HG02981 (cell line): ENCODE measurements at regions not wholly inside any gene's neighbourhood (a gene's known extent, or its start where the extent isn't known, plus 50 kb on each side); places are given as distances from the start of the nearest gene placed in this dataset.

Experiments
- ATAC-seq: cut with Tn5 transposase; IDR thresholded peaks from one replicate; pipeline ENCODE4 v1.9.1; 2021; ENCODE audit warnings: mild to moderate bottlenecking, moderate library complexity; ENCODE audit not compliant: unreplicated experiment

GRCh38 chr18:73261243-73261642, 393.5 kb upstream of the NETO1 start:
- no peak for ATAC-seq

GRCh38 chr18:73258375-73259087, 390.7 kb upstream of the NETO1 start:
- no peak for ATAC-seq

DNA sequence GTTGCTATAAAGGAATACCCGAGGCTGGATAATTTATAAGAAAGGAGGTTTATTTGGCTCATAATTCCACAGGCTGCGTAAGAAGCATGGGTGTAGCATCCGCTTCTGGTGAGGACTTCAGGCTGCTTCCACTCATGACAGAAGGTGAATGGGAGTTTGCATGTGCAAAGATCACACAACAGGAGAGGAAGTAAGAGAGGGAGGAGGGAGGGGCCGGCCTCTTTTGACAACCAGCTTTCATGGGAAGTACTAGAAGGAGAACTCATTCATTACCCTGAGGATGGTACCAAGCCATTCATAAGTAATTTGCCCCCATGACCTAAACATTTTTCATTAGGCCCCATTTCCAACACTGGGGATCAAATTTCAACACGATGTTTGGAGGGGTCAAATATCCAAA, 386.8 kb upstream of the NETO1 start:
- no peak for ATAC-seq

DNA sequence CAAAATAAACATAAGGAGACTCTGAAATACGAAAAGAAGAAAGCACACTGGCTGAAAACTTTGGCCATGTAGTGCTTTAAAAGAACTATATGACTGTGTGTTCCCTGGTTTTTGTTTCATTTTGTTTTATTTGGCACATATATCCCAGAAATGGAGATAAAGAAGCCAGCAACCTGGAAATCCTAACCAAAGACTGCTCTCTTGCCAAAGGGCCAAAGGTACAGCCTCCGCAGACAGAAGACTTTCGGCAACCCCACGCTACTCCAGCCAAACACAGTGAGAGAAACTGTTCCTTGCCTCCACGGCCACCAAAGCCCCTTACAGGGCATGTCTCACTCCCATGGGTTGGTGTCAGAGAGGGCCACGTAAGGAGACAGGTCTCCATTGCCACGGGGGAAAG, 381.2 kb upstream of the NETO1 start:
- ATAC-seq = no peak

DNA sequence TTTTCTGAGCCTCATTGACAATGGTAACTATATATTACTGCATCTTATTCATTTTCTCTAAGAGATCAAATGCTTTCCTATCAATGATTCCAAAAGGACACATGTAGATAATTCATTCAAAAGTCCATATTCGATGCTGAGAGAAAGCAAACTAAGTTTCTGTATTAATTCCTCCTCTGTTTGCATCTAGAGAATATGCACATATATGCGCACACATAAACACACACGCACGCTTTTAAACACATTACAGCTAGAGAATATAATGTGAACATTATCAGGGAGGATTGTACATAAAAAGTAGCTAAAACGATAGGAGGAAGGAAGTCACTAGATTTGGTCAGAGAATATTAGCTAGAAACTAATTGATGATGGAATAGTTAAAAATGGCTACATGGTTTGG, 379.0 kb upstream of the NETO1 start:
- ATAC-seq = no peak

DNA sequence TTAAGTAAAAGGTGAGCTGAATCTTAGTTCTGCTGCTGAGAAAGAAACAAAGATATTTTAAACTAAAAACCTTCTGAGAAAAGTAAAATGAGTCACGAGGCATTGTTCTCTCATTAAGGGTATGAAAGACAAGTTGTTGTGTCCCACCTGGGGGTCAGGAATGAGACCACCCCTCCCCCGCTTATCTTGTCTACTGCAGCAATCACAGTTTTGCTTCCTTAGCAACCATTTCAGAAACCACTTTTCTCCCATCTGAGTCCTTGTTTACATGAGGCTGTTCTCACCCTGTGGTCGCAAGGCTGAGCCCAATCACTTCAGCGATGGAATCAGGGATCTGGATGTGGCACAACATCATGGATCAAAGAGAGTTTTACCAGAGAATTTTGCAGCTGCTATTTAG, 377.6 kb upstream of the NETO1 start:
- no peak for ATAC-seq

DNA sequence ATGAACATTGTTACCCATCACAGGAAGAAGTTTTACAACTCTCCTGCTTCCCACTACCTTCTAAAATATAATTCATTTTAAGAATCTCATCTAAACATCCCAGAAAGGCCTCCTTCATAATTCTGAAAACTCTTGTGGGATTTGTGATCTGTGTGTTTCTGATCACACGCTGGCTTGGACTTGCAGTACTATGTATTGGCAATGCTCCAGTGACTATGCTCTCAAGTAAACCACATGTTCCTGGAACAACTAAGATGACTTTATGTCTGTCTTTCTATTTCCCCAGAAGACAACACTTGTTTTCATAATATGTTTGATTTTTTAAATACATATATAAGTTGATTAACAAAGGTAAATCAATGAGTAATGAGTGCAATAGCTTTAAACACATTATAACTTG, 376.6 kb upstream of the NETO1 start:
- no peak for ATAC-seq

DNA sequence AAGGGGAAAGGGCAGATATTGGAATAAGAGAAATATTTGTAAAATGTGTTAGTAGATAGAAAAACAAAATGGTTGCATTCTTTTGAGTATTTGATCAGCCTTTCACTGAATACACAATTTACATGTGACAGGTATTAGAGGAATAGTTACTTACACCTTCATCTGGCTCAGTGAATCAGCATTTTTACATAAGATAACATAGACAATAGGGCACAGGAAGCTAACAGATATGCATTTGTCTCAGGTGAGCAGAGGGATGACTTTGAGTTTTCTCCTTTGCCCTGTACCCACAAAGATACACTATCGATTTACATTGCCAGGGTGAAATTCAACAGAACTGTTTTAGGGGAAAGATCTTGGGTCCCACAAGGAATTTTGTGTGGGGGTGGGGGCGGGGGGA, 373.1 kb upstream of the NETO1 start:
- no peak for ATAC-seq

GRCh38 chr18:73235921-73236320, 368.1 kb upstream of the NETO1 start:
- ATAC-seq = no peak

DNA sequence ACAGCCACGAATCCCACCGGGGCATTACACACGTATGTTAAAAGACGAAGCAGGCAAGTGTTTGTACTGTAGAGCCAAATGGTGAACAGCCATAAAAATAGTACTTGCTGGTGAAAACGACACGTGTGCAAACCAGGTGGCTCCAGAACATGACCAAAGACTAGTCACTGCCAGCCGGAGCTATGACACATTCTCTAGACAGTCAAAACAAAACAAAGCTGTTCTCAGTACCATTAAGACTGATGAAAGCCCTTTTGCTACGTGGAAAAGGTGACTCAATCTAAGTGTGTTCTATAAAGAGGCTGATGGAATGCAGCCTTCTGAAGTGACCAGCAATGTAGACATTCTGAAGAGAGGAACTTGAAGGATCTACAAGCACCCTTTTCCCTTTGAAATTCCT, 367.7 kb upstream of the NETO1 start:
- peak; percentile 84 for ATAC-seq

- ATAC-seq = peak; percentile 67
Measured at GRCh38 chr18:73232933-73233332, 365.1 kb upstream of the NETO1 start.

- no peak for ATAC-seq
Measured at GRCh38 chr18:73220663-73221062, 352.9 kb upstream of the NETO1 start.

GRCh38 chr18:73218293-73218692, 350.5 kb upstream of the NETO1 start:
- no peak for ATAC-seq

DNA sequence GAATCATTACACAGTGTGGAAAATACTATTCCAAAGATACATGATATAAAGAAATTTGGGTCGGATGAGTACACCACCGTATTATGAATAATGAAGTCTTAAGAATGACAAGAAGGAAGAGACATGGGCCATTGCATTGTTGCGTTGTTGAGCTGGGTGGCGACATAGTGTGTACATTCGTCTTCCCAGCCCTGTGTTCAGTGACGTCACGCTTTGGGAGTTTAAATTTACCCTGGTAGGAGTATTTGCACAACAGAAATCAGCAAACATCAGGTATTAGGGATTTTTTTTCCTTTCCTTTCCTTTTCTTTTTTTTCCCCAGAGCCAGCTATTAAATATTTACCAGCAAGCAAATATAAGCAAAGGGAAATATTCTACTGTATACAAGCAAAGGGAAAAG, 347.2 kb upstream of the NETO1 start:
- no peak for ATAC-seq

- no peak for ATAC-seq
Measured at GRCh38 chr18:73212442-73212841, 344.7 kb upstream of the NETO1 start.

DNA sequence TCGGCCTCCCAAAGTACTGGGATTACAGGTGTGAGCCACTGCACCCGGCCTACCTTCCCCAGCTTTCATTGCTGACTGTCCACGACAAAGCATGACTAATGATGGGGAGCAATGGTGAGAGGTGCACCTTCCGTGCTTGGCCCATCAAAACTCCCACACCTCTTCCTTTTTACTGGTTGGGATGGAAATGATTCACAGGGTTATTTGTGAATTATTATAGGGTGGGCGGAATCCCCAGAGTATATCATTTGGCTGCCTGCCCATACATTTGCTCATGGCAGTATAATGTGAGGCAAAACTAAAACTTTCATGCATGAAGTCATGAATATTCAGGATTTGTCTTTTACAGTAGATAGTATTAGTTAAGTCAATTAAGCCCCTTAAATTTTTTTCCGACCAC, 334.2 kb upstream of the NETO1 start:
- no peak for ATAC-seq

- ATAC-seq = no peak
Measured at GRCh38 chr18:73199151-73199550, 331.4 kb upstream of the NETO1 start.

DNA sequence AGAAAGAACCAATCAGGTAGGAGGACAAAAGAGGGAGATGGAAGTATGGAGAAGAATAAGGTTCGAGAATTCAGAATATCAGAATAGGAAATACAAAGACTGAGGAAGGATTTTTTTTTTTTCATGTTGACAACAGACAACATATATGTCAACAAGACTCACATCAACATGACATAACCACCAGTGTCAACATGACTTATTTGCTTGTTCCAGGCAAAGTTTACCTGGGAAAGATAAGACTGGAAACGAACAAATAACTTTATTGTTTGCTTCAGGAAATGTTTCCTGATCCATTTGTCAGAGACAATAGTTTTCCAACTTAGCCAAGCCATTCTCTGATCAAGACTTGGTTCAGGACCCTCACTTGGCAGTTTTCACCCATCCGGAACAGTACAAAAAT, 321.9 kb upstream of the NETO1 start:
- ATAC-seq = no peak

DNA sequence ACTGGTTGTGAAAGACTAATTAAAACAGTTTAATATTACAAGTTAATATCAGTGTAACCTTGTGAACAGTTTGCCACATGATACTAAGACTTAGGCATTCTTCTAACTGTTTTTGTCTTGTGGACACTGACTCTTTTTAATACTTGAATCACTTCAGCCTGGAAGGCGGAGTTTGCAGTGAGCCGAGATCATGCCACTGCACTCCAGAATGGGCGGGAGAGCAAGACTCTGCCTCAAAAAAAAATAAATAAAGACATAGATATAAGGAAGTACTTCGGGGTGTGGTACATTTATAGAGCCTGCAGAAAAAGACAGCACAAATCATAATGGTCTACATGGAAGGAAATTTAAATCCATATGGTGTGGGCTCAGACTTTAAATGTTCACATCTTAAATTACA, 300.4 kb upstream of the NETO1 start:
- ATAC-seq = no peak

DNA sequence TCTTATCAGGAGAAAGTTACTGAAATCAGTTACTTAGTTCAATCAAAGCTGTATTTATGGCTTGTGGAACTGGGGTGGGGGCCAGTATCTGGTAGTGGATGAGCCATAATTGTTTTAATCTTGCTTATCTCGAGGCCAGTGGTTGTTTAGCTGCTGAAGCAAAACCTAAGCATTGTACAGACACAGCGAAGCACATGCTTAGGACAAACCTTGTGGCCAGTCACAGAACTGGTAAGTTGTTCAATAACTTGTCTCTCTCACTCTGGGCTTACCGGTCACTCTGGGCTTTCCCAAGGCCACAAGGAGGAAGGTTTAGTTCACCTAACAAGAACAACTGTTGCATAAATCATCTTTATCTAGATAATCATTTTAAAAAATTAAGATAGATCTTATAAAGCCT, 296.6 kb upstream of the NETO1 start:
- ATAC-seq = no peak

GRCh38 chr18:73163236-73163635, 295.4 kb upstream of the NETO1 start:
- ATAC-seq = no peak

DNA sequence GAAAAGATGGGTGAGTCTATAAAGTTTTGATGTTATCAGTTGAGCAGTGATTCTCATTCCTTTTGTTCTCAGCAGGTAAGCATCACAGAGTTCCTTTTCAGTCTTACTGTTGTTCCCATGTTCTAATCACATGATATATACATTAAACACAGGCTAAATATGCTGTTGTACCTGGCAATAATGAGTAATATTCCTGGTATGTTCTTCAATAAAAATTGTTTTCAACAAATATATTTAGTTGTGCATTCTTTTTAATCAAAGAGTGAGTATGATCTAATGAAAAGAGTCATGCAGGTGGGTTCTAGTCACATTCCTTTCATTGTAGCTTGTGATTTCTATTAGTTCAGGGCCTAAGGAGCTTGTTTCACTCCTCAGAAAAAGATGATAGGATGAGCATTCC, 288.3 kb upstream of the NETO1 start:
- ATAC-seq = no peak

GRCh38 chr18:73153271-73153670, 285.5 kb upstream of the NETO1 start:
- ATAC-seq = no peak
